Lower lobe of right lung (tissue), 2 donors: ENCODE measurements at regions not wholly inside any gene's neighbourhood (a gene's known extent, or its start where the extent isn't known, plus 50 kb on each side); places are given as distances from the start of the nearest gene placed in this dataset.

ENCODE experiments used
- ATAC-seq, 2 donors: fragments of 200-7000 bp; cut with Tn5 transposase; one replicate each; pipeline ENCODE4 v1.9.1; 2020 to 2022; ENCODE audit warnings: mild to moderate bottlenecking in 2 of 2, moderate library complexity in 2 of 2
- DNase-seq: peaks from one replicate; pipeline ENCODE4 v3.0.0-alpha.2; 2020
- H3K27ac ChIP-seq: fragments of 200-600 bp; one replicate; pipeline ENCODE4 v1.8.0; 2022
- H3K27me3 ChIP-seq: fragments of 200-600 bp; one replicate; pipeline ENCODE4 v1.8.0; 2022; ENCODE audit warnings: low read depth
- H3K36me3 ChIP-seq: fragments of 200-600 bp; one replicate; pipeline ENCODE4 v1.8.0; 2022; ENCODE audit warnings: mild to moderate bottlenecking
- H3K4me1 ChIP-seq: fragments of 200-600 bp; one replicate; pipeline ENCODE4 v1.8.0; 2022
- H3K4me3 ChIP-seq: fragments of 200-600 bp; one replicate; pipeline ENCODE4 v1.8.0; 2022; ENCODE audit warnings: mild to moderate bottlenecking
- H3K9me3 ChIP-seq: fragments of 200-600 bp; one replicate; pipeline ENCODE4 v1.8.0; 2022
- CTCF ChIP-seq: fragments of 200-600 bp; IDR thresholded peaks from one replicate; pipeline ENCODE4 v1.8.0; 2022; ENCODE audit warnings: antibody characterized with exemption, mild to moderate bottlenecking
- intact Hi-C: fragments of 100-400 bp; cut with DNase I; formaldehyde crosslinking; loops from one replicate; pipeline ENCODE4 v1.11.0; 2022
- donor health status: DM: no; HTN: yes; CAD: no; lungs with severe emphysema.

- H3K27me3 ChIP-seq, result peaks cover 5% of the 10 kb centered on the region
- no peak for DNase-seq
- no peak overlapping the region for H3K4me3 ChIP-seq
- no peaks in the 10 kb centered on the region for H3K36me3 ChIP-seq
- no peak for ATAC-seq
- TF ChIP-seq CTCF, result no peak
- H3K4me1 ChIP-seq, result no peaks in the 10 kb centered on the region
- no peak overlapping the region for H3K27ac ChIP-seq
- no peaks in the 10 kb centered on the region for H3K9me3 ChIP-seq
- intact Hi-C loops, result no loop called here
Observed at GRCh38 chr7:131959106-131959812, 402.8 kb upstream of the PODXL start.

- DNase-seq (no peak), ATAC-seq (no peak)
- no peaks in the 10 kb centered on the region for H3K27me3 ChIP-seq
- no peaks in the 10 kb centered on the region for H3K4me1 ChIP-seq
- TF ChIP-seq CTCF, result no peak
- H3K36me3 ChIP-seq, result no peaks in the 10 kb centered on the region
- intact Hi-C loops, result no loop called here
- no peaks in the 10 kb centered on the region for H3K9me3 ChIP-seq
- no peak overlapping the region for H3K4me3 ChIP-seq
- H3K27ac ChIP-seq, result no peak overlapping the region
Observed at GRCh38 chr7:131957338-131958020, 401.1 kb upstream of the PODXL start.

- ATAC-seq, result no peak
- Histone ChIP-seq H3K4me3 (no peak overlapping the region), H3K27me3 (no peaks in the 10 kb centered on the region), H3K27ac (no peak overlapping the region), H3K9me3 (no peaks in the 10 kb centered on the region), H3K36me3 (no peaks in the 10 kb centered on the region), H3K4me1 (no peaks in the 10 kb centered on the region)
- intact Hi-C loops, result no loop called here
- TF ChIP-seq CTCF, result no peak
- DNase-seq, result no peak
Observed at GRCh38 chr7:131956864-131957263, 400.4 kb upstream of the PODXL start.

GRCh38 chr7:131955679-131956078 lies 399.3 kb upstream of the PODXL start:
- no peak for TF ChIP-seq CTCF
- intact Hi-C loops, result no loop called here
- no peak overlapping the region for H3K27ac ChIP-seq

GRCh38 chr7:131953184-131953583 lies 396.8 kb upstream of the PODXL start:
- intact Hi-C loops, result no loop called here
- peaks cover 4% of the 10 kb centered on the region for H3K9me3 ChIP-seq
- DNase-seq (no peak), ATAC-seq (no peak)
- no peaks in the 10 kb centered on the region for H3K27me3 ChIP-seq
- no peaks in the 10 kb centered on the region for H3K36me3 ChIP-seq
- no peak overlapping the region for H3K27ac ChIP-seq
- TF ChIP-seq CTCF, result no peak
- no peak overlapping the region for H3K4me3 ChIP-seq
- H3K4me1 ChIP-seq, result no peaks in the 10 kb centered on the region

More at GRCh38 chr7:131955679-131956078, 399.3 kb upstream of the PODXL start:
- no peaks in the 10 kb centered on the region for H3K27me3 ChIP-seq
- DNase-seq, result no peak
- no peaks in the 10 kb centered on the region for H3K4me1 ChIP-seq
- H3K9me3 ChIP-seq, result peaks cover 4% of the 10 kb centered on the region
- no peaks in the 10 kb centered on the region for H3K36me3 ChIP-seq
- no peak for ATAC-seq
- no peak overlapping the region for H3K4me3 ChIP-seq
